SU-DHL-6 (cell line): ENCODE measurements at regions not wholly inside any gene's neighbourhood (a gene's known extent, or its start where the extent isn't known, plus 50 kb on each side); places are given as distances from the start of the nearest gene placed in this dataset.

Experiments
- H2AFZ ChIP-seq: fragments of 200-600 bp; sonication (generic); 2 replicates; pipeline ENCODE4 v1.6.1; 2014; ENCODE audit warnings: low read depth, mild to moderate bottlenecking, moderate library complexity, mixed read lengths, antibody characterized with exemption, low read length; ENCODE audit not compliant: severe bottlenecking
- H3F3A ChIP-seq: fragments of 200-600 bp; shearing (Covaris generic); 2 replicates; pipeline ENCODE4 v1.6.0; 2016; ENCODE audit warnings: antibody characterized with exemption, mild to moderate bottlenecking; ENCODE audit not compliant: insufficient read depth
- H3K27ac ChIP-seq: fragments of 200-600 bp; sonication (generic); 2 replicates; pipeline ENCODE4 v1.5.1; 2016; ENCODE audit warnings: low read depth, mild to moderate bottlenecking, low read length, moderate library complexity, mixed read lengths
- H3K27me3 ChIP-seq: fragments of 200-600 bp; sonication (generic), shearing (Covaris generic); 2 replicates; pipeline ENCODE4 v1.6.0; 2014; ENCODE audit warnings: mild to moderate bottlenecking, low read length
- H3K36me3 ChIP-seq: fragments of 200-600 bp; sonication (generic); 2 replicates; pipeline ENCODE4 v1.6.1; 2014; ENCODE audit warnings: mild to moderate bottlenecking, low read length, mixed read lengths
- H3K4me2 ChIP-seq: fragments of 300-600, 200-600 bp; shearing (Covaris generic), sonication (generic); 2 replicates; pipeline ENCODE4 v1.6.0; 2014; ENCODE audit warnings: low read length, low read depth, mild to moderate bottlenecking; ENCODE audit not compliant: poor library complexity, severe bottlenecking
- H3K4me3 ChIP-seq: fragments of 200-600 bp; sonication (generic); 2 replicates; pipeline ENCODE4 v1.5.1; 2014; ENCODE audit warnings: antibody characterized with exemption, low read length, mild to moderate bottlenecking, mixed read lengths; ENCODE audit not compliant: insufficient read depth, poor library complexity, severe bottlenecking
- H3K79me2 ChIP-seq: fragments of 200-600 bp; sonication (generic); 2 replicates; pipeline ENCODE4 v1.6.1; 2014; ENCODE audit warnings: mild to moderate bottlenecking, low read length, moderate library complexity; ENCODE audit not compliant: insufficient read depth
- H3K9ac ChIP-seq: fragments of 200-600 bp; sonication (generic); 2 replicates; pipeline ENCODE4 v1.7.0; 2014; ENCODE audit warnings: mild to moderate bottlenecking, low read length
- H3K9me2 ChIP-seq: fragments of 200-600 bp; sonication (generic); replicated peaks from 2 replicates; pipeline ENCODE4 v1.6.1; 2014; ENCODE audit warnings: low read length; ENCODE audit not compliant: insufficient read depth
- H3K9me3 ChIP-seq: fragments of 200-600 bp; sonication (generic); 2 replicates; pipeline ENCODE4 v1.6.1; 2014; ENCODE audit warnings: low read length, mixed read lengths; ENCODE audit not compliant: insufficient read depth
- H4K20me1 ChIP-seq: fragments of 200-600 bp; sonication (generic); 2 replicates; pipeline ENCODE4 v1.6.1; 2014; ENCODE audit warnings: low read depth, mild to moderate bottlenecking, antibody characterized with exemption, low read length, moderate library complexity, mixed read lengths
- EZH2phosphoT487 ChIP-seq: fragments of 200-600 bp; sonication (generic), shearing (Covaris generic); conservative IDR thresholded peaks from 2 replicates; pipeline ENCODE4 v1.6.1; 2018; ENCODE audit warnings: mild to moderate bottlenecking, antibody characterized with exemption, low read length, moderate library complexity, mixed read lengths
- TF ChIP-seq, protein P1 (sequence below): fragments of 200-600 bp; sonication (generic); IDR thresholded peaks from one replicate; pipeline ENCODE4 v1.5.1; 2017; ENCODE audit warnings: antibody characterized with exemption, mild to moderate bottlenecking, low read length, moderate library complexity; ENCODE audit not compliant: insufficient read depth, poor library complexity, severe bottlenecking

- no peak for TF ChIP-seq EZH2phosphoT487
- TF ChIP-seq, protein P1, sequence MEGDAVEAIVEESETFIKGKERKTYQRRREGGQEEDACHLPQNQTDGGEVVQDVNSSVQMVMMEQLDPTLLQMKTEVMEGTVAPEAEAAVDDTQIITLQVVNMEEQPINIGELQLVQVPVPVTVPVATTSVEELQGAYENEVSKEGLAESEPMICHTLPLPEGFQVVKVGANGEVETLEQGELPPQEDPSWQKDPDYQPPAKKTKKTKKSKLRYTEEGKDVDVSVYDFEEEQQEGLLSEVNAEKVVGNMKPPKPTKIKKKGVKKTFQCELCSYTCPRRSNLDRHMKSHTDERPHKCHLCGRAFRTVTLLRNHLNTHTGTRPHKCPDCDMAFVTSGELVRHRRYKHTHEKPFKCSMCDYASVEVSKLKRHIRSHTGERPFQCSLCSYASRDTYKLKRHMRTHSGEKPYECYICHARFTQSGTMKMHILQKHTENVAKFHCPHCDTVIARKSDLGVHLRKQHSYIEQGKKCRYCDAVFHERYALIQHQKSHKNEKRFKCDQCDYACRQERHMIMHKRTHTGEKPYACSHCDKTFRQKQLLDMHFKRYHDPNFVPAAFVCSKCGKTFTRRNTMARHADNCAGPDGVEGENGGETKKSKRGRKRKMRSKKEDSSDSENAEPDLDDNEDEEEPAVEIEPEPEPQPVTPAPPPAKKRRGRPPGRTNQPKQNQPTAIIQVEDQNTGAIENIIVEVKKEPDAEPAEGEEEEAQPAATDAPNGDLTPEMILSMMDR, result no peak
- Histone ChIP-seq H2AFZ (no peak overlapping the region), H3K27ac (no peak overlapping the region)
Observed at GRCh38 chr7:131143869-131144268, 183.8 kb upstream of the MKLN1 start.

GRCh38 chr7:131145026-131145425, 182.7 kb upstream of the MKLN1 start:
- no peak overlapping the region for H3K4me2 ChIP-seq
- H3K9me2 ChIP-seq, result no peaks in the 10 kb centered on the region
- H4K20me1 ChIP-seq, result no peaks in the 10 kb centered on the region
- H2AFZ ChIP-seq, result no peak overlapping the region
- no peaks in the 10 kb centered on the region for H3K79me2 ChIP-seq
- no peak overlapping the region for H3K9ac ChIP-seq
- no peaks in the 10 kb centered on the region for H3F3A ChIP-seq
- H3K9me3 ChIP-seq, result no peaks in the 10 kb centered on the region
- no peak overlapping the region for H3K27ac ChIP-seq
- H3K27me3 ChIP-seq, result no peaks in the 10 kb centered on the region
- TF ChIP-seq, protein P1, result no peak
- no peak overlapping the region for H3K4me3 ChIP-seq
- no peaks in the 10 kb centered on the region for H3K36me3 ChIP-seq

More at GRCh38 chr7:131143869-131144268, 183.8 kb upstream of the MKLN1 start:
- H3K36me3 ChIP-seq, result no peaks in the 10 kb centered on the region
- H3K4me2 ChIP-seq, result no peak overlapping the region
- no peak overlapping the region for H3K4me3 ChIP-seq
- no peaks in the 10 kb centered on the region for H3F3A ChIP-seq
- H3K9ac ChIP-seq, result no peak overlapping the region
- H4K20me1 ChIP-seq, result no peaks in the 10 kb centered on the region
- H3K27me3 ChIP-seq, result no peaks in the 10 kb centered on the region
- no peaks in the 10 kb centered on the region for H3K9me2 ChIP-seq
- H3K79me2 ChIP-seq, result no peaks in the 10 kb centered on the region
- no peaks in the 10 kb centered on the region for H3K9me3 ChIP-seq

GRCh38 chr7:131145770-131146169, 181.9 kb upstream of the MKLN1 start:
- Histone ChIP-seq H3K79me2 (no peaks in the 10 kb centered on the region), H4K20me1 (no peaks in the 10 kb centered on the region), H3F3A (no peaks in the 10 kb centered on the region), H3K4me2 (no peak overlapping the region), H2AFZ (no peak overlapping the region), H3K27ac (no peak overlapping the region), H3K27me3 (no peaks in the 10 kb centered on the region), H3K36me3 (no peaks in the 10 kb centered on the region), H3K9me3 (no peaks in the 10 kb centered on the region), H3K4me3 (no peak overlapping the region), H3K9ac (no peak overlapping the region), H3K9me2 (no peaks in the 10 kb centered on the region)
- TF ChIP-seq EZH2phosphoT487, result no peak
- TF ChIP-seq, protein P1, result no peak
